Prostate gland (tissue), 2 donors: ENCODE measurements at regions not wholly inside any gene's neighbourhood (a gene's known extent, or its start where the extent isn't known, plus 50 kb on each side); places are given as distances from the start of the nearest gene placed in this dataset.
A peak's percentile ranks its signal among the peaks of the same experiment; 100 is the strongest.

Source experiments
- DNase-seq: peaks from one replicate; pipeline ENCODE4 v3.0.0-alpha.2; 2019; ENCODE audit warnings: low spot score
- H3K27ac ChIP-seq, 2 donors: fragments of 200-600 bp; sonication (generic); 2 replicates each; pipeline ENCODE4 v1.5.1; 2017 to 2019
- H3K27me3 ChIP-seq: fragments of 200-600 bp; sonication (generic); replicated peaks from 2 replicates; pipeline ENCODE4 v1.5.1; 2019; ENCODE audit not compliant: insufficient read depth
- H3K36me3 ChIP-seq, 2 donors: fragments of 200-600 bp; sonication (generic); 1 replicate in 1 of 2; 2 replicates in 1 of 2; pipeline versions ENCODE4 v1.5.1 to v1.8.1; 2017 to 2019
- H3K4me1 ChIP-seq: fragments of 200-600 bp; sonication (generic); replicated peaks from 2 replicates; pipeline ENCODE4 v1.5.1; 2019
- H3K4me3 ChIP-seq, 2 donors: fragments of 200-600 bp; sonication (generic); 2 replicates each; pipeline ENCODE4 v1.5.1; 2017 to 2019
- H3K9me3 ChIP-seq: fragments of 200-600 bp; sonication (generic); 2 replicates; pipeline ENCODE4 v1.5.1; 2017
- CTCF ChIP-seq, 4 experiments: fragments of 200-600 bp in 2 of 4; fragments of 450-650 bp in 2 of 4; sonication (generic) in 2 of 4; IDR thresholded peaks; 1 replicate in 3 of 4; 2 replicates in 1 of 4; pipeline ENCODE4 v1.5.1; 2016 to 2019; ENCODE audit warnings: antibody characterized with exemption in 4 of 4, mild to moderate bottlenecking in 2 of 4, moderate library complexity in 2 of 4
- POLR2A ChIP-seq: fragments of 450-650 bp; IDR thresholded peaks from one replicate; pipeline ENCODE4 v1.6.1; 2016; ENCODE audit warnings: antibody characterized with exemption, mild to moderate bottlenecking
- POLR2AphosphoS5 ChIP-seq: sonication (generic); formaldehyde crosslinking; IDR thresholded peaks from one replicate; pipeline ENCODE4 v1.6.1; 2017; ENCODE audit warnings: antibody characterized with exemption
- WGBS: methylation state at CpG from one replicate; pipeline ENCODE4 v1.1.5; 2018; 5-methylcytosine and 5-hydroxymethylcytosine counted together
- intact Hi-C: fragments of 100-400 bp; cut with DNase I; formaldehyde crosslinking; loops from one replicate; pipeline ENCODE4 v1.14.2; 2022

- H3K36me3 ChIP-seq, result no peaks in the 10 kb centered on the region
- H3K4me1 ChIP-seq, result no peaks in the 10 kb centered on the region
- peak; percentile 9 for DNase-seq
- 85% methylated on average over 26 of the region's 26 CpGs for WGBS
- intact Hi-C loops, result no loop called here
- H3K27me3 ChIP-seq, result no peaks in the 10 kb centered on the region
- no peaks in the 10 kb centered on the region for H3K9me3 ChIP-seq
- TF ChIP-seq POLR2A, result no peak
- no peak overlapping the region for H3K27ac ChIP-seq
- H3K4me3 ChIP-seq, result no peak overlapping the region
Measured at GRCh38 chr12:89919241-89919906, 210.7 kb upstream of the ATP2B1 start.

GRCh38 chr12:89918172-89918846 lies 209.7 kb upstream of the ATP2B1 start:
- Histone ChIP-seq H3K4me1 (no peaks in the 10 kb centered on the region), H3K27me3 (no peaks in the 10 kb centered on the region), H3K9me3 (no peaks in the 10 kb centered on the region), H3K36me3 (no peaks in the 10 kb centered on the region), H3K27ac (no peak overlapping the region), H3K4me3 (no peak overlapping the region)
- intact Hi-C loops, result no loop called here
- DNase-seq, result no peak
- TF ChIP-seq CTCF (IDR thresholded peaks at IDR 0.05) (no peak), POLR2AphosphoS5 (no peak), POLR2A (no peak)
- WGBS, result 58% methylated on average over 5 of the region's 5 CpGs

GRCh38 chr12:89909753-89910152 lies 201.1 kb upstream of the ATP2B1 start:
- Histone ChIP-seq H3K4me3 (no peak overlapping the region), H3K27me3 (no peaks in the 10 kb centered on the region), H3K9me3 (no peaks in the 10 kb centered on the region), H3K27ac (no peak overlapping the region), H3K36me3 (no peaks in the 10 kb centered on the region), H3K4me1 (no peaks in the 10 kb centered on the region)
- WGBS, result 98% methylated on average over 5 of the region's 5 CpGs
- TF ChIP-seq CTCF (IDR thresholded peaks at IDR 0.05) (no peak), POLR2A (no peak), POLR2AphosphoS5 (no peak)
- DNase-seq, result no peak
- intact Hi-C loops, result no loop called here

- H3K36me3 ChIP-seq, result no peaks in the 10 kb centered on the region
- no peaks in the 10 kb centered on the region for H3K27me3 ChIP-seq
- no peaks in the 10 kb centered on the region for H3K4me1 ChIP-seq
- H3K4me3 ChIP-seq, result no peak overlapping the region
- intact Hi-C loops, result no loop called here
- WGBS, result 9% methylated on average over 2 of the region's 2 CpGs
- no peak overlapping the region for H3K27ac ChIP-seq
- no peak for TF ChIP-seq POLR2AphosphoS5
- TF ChIP-seq CTCF (IDR thresholded peaks at IDR 0.05), result no peak
- no peak for DNase-seq
- H3K9me3 ChIP-seq, result no peaks in the 10 kb centered on the region
Measured at GRCh38 chr12:89907659-89908058, 199.0 kb upstream of the ATP2B1 start.

- DNase-seq, result no peak
- no peak overlapping the region for H3K27ac ChIP-seq
- H3K4me3 ChIP-seq, result no peak overlapping the region
- intact Hi-C loops, result no loop called here
- no peaks in the 10 kb centered on the region for H3K27me3 ChIP-seq
- no peak for TF ChIP-seq CTCF (IDR thresholded peaks at IDR 0.05)
- TF ChIP-seq POLR2A, result no peak
- TF ChIP-seq POLR2AphosphoS5, result no peak
- H3K36me3 ChIP-seq, result no peaks in the 10 kb centered on the region
- no peaks in the 10 kb centered on the region for H3K9me3 ChIP-seq
- 92% methylated on average over 4 of the region's 4 CpGs for WGBS
- H3K4me1 ChIP-seq, result no peaks in the 10 kb centered on the region
Measured at GRCh38 chr12:89906824-89907223, 198.2 kb upstream of the ATP2B1 start.
